Nephron progenitor cell (in vitro differentiated cells): ENCODE measurements at regions not wholly inside any gene's neighbourhood (a gene's known extent, or its start where the extent isn't known, plus 50 kb on each side); places are given as distances from the start of the nearest gene placed in this dataset.

Experiments
- DNase-seq: peaks from one replicate; pipeline ENCODE4 v3.0.0; 2021
- H3K27ac Mint-ChIP-seq: 2 replicates; pipeline ENCODE4 v1.8.0; 2021; ENCODE audit warnings: mild to moderate bottlenecking, moderate library complexity, mixed read lengths
- H3K27me3 Mint-ChIP-seq: 2 replicates; pipeline ENCODE4 v1.8.0; 2021; ENCODE audit warnings: mild to moderate bottlenecking, low read depth, mixed read lengths; ENCODE audit not compliant: poor library complexity
- H3K36me3 Mint-ChIP-seq: 2 replicates; pipeline ENCODE4 v1.8.0; 2021; ENCODE audit warnings: low read depth, mixed read lengths
- H3K4me1 Mint-ChIP-seq: 2 replicates; pipeline ENCODE4 v1.8.0; 2021; ENCODE audit warnings: mixed read lengths
- H3K4me3 Mint-ChIP-seq: 2 replicates; pipeline ENCODE4 v1.8.0; 2021; ENCODE audit warnings: mild to moderate bottlenecking, moderate library complexity, mixed read lengths
- H3K9me3 Mint-ChIP-seq: 2 replicates; pipeline ENCODE4 v1.8.0; 2021; ENCODE audit warnings: mild to moderate bottlenecking, moderate library complexity, mixed read lengths
- CTCF ChIP-seq: fragments of 200-600 bp; sonication (generic); IDR thresholded peaks from 2 replicates; pipeline ENCODE4 v1.5.0; 2021; ENCODE audit warnings: antibody characterized with exemption

GRCh38 chr3:67860429-67860828 lies 206.0 kb upstream of the SUCLG2 start:
- no peaks in the 10 kb centered on the region for H3K27me3 Mint-ChIP-seq
- DNase-seq = no peak
- no peaks in the 10 kb centered on the region for H3K36me3 Mint-ChIP-seq
- no peaks in the 10 kb centered on the region for H3K9me3 Mint-ChIP-seq
- H3K27ac Mint-ChIP-seq = no peak overlapping the region
- H3K4me3 Mint-ChIP-seq = no peak overlapping the region
- no peaks in the 10 kb centered on the region for H3K4me1 Mint-ChIP-seq
- TF ChIP-seq CTCF = no peak

GRCh38 chr3:67858492-67858891 lies 204.1 kb upstream of the SUCLG2 start:
- Mint-ChIP-seq H3K27me3 (no peaks in the 10 kb centered on the region), H3K36me3 (no peaks in the 10 kb centered on the region), H3K27ac (no peak overlapping the region), H3K4me1 (no peaks in the 10 kb centered on the region), H3K4me3 (no peak overlapping the region), H3K9me3 (no peaks in the 10 kb centered on the region)
- DNase-seq = no peak
- TF ChIP-seq CTCF = no peak

- DNase-seq = no peak
- Mint-ChIP-seq H3K27ac (no peak overlapping the region), H3K4me1 (no peaks in the 10 kb centered on the region), H3K27me3 (no peaks in the 10 kb centered on the region), H3K36me3 (no peaks in the 10 kb centered on the region), H3K9me3 (no peaks in the 10 kb centered on the region), H3K4me3 (no peak overlapping the region)
- TF ChIP-seq CTCF = no peak
Observed at GRCh38 chr3:67856718-67857117, 202.3 kb upstream of the SUCLG2 start.

GRCh38 chr3:67854663-67855062 lies 200.3 kb upstream of the SUCLG2 start:
- Mint-ChIP-seq H3K27ac (no peak overlapping the region), H3K36me3 (no peaks in the 10 kb centered on the region), H3K4me3 (no peak overlapping the region), H3K27me3 (no peaks in the 10 kb centered on the region), H3K9me3 (no peaks in the 10 kb centered on the region), H3K4me1 (no peaks in the 10 kb centered on the region)
- no peak for TF ChIP-seq CTCF
- DNase-seq = no peak

- no peak overlapping the region for H3K27ac Mint-ChIP-seq
- H3K9me3 Mint-ChIP-seq = no peaks in the 10 kb centered on the region
- no peak for TF ChIP-seq CTCF
- no peak overlapping the region for H3K4me3 Mint-ChIP-seq
- H3K27me3 Mint-ChIP-seq = no peaks in the 10 kb centered on the region
- no peaks in the 10 kb centered on the region for H3K4me1 Mint-ChIP-seq
- no peak for DNase-seq
- H3K36me3 Mint-ChIP-seq = no peaks in the 10 kb centered on the region
Observed at GRCh38 chr3:67853520-67853919, 199.1 kb upstream of the SUCLG2 start.

- Mint-ChIP-seq H3K4me1 (no peaks in the 10 kb centered on the region), H3K27me3 (no peaks in the 10 kb centered on the region), H3K4me3 (no peak overlapping the region), H3K9me3 (no peaks in the 10 kb centered on the region), H3K27ac (no peak overlapping the region), H3K36me3 (no peaks in the 10 kb centered on the region)
- TF ChIP-seq CTCF = no peak
- no peak for DNase-seq
Observed at GRCh38 chr3:67848299-67848698, 193.9 kb upstream of the SUCLG2 start.
